Fibroblast of lung (primary cell): ENCODE measurements at regions not wholly inside any gene's neighbourhood (a gene's known extent, or its start where the extent isn't known, plus 50 kb on each side); places are given as distances from the start of the nearest gene placed in this dataset.

Experiments used
- DNase-seq, 2 donors: peaks; one replicate each; pipeline versions ENCODE4 v3.0.0 to v3.0.0-alpha.2; 2010; ENCODE audit warnings: low read depth in 2 of 2
- H2AFZ ChIP-seq: 2 replicates; pipeline ENCODE4 v1.5.1; 2012; ENCODE audit warnings: low read length, control low read depth, inconsistent platforms
- H3K27ac ChIP-seq: 2 replicates; pipeline ENCODE4 v1.5.1; 2011; ENCODE audit warnings: low read length, control low read depth; ENCODE audit not compliant: insufficient read depth
- H3K27me3 ChIP-seq: 2 replicates; pipeline ENCODE4 v1.5.1; 2011; ENCODE audit warnings: mild to moderate bottlenecking, low read length; ENCODE audit not compliant: control insufficient read depth, insufficient read depth
- H3K36me3 ChIP-seq: 2 replicates; pipeline ENCODE4 v1.5.1; 2011; ENCODE audit warnings: low read length; ENCODE audit not compliant: control insufficient read depth, insufficient read depth
- H3K4me1 ChIP-seq: 2 replicates; pipeline ENCODE4 v1.5.1; 2011; ENCODE audit warnings: low read length; ENCODE audit not compliant: control insufficient read depth, insufficient read depth; ENCODE audit errors: extremely low read depth
- H3K4me2 ChIP-seq: 2 replicates; pipeline ENCODE4 v1.5.1; 2011; ENCODE audit warnings: low read length, control low read depth; ENCODE audit not compliant: insufficient read depth; ENCODE audit errors: extremely low read depth
- H3K4me3 ChIP-seq, 4 experiments: fragments of 200-600 bp in 1 of 4; sonication (generic) in 1 of 4; replicated peaks in 1 of 4; 2 replicates each; pipeline ENCODE4 v1.5.1; 2011 to 2016; ENCODE audit warnings: low read length in 4 of 4, low read depth in 3 of 4, mild to moderate bottlenecking in 3 of 4, control low read depth in 2 of 4, inconsistent platforms in 1 of 4, mixed read lengths in 1 of 4; ENCODE audit not compliant: insufficient read depth in 1 of 4; ENCODE audit errors: control extremely low read depth in 1 of 4
- H3K79me2 ChIP-seq: 2 replicates; pipeline ENCODE4 v1.5.1; 2012; ENCODE audit warnings: mild to moderate bottlenecking, low read length, inconsistent platforms; ENCODE audit not compliant: control insufficient read depth, insufficient read depth
- H3K9ac ChIP-seq: 2 replicates; pipeline ENCODE4 v1.5.1; 2011; ENCODE audit warnings: mild to moderate bottlenecking, low read length, control low read depth; ENCODE audit not compliant: insufficient read depth
- H3K9me3 ChIP-seq: 2 replicates; pipeline ENCODE4 v1.5.1; 2012; ENCODE audit warnings: low read depth, low read length; ENCODE audit not compliant: control insufficient read depth, insufficient read depth
- H4K20me1 ChIP-seq: 2 replicates; pipeline ENCODE4 v1.5.1; 2011; ENCODE audit warnings: low read length; ENCODE audit not compliant: control insufficient read depth, insufficient read depth; ENCODE audit errors: extremely low read depth
- CTCF ChIP-seq, 2 donors: IDR thresholded peaks in 1 of 2; conservative IDR thresholded peaks in 1 of 2; 1 replicate in 1 of 2; 2 replicates in 1 of 2; pipeline ENCODE4 v1.5.1; 2011 to 2012; ENCODE audit warnings: low read length in 2 of 2, control low read depth in 1 of 2, inconsistent platforms in 1 of 2, low read depth in 1 of 2, mild to moderate bottlenecking in 1 of 2

GRCh38 chr3:182741214-182741613 is 52.1 kb upstream of the ATP11B start:
- H3K27ac ChIP-seq, result no peak overlapping the region
- TF ChIP-seq CTCF (conservative IDR thresholded peaks at IDR 0.05 in 1 of 2, IDR thresholded peaks at IDR 0.05 in 1 of 2; ENCODE audit: low read depth in 1 of 2, low read length in 2 of 2), result no peak
- no peaks in the 10 kb centered on the region for H3K36me3 ChIP-seq
- no peak for DNase-seq
- no peaks in the 10 kb centered on the region for H3K4me1 ChIP-seq
- no peaks in the 10 kb centered on the region for H3K79me2 ChIP-seq
- H3K4me2 ChIP-seq, result no peak overlapping the region
- H3K9me3 ChIP-seq, result no peaks in the 10 kb centered on the region
- no peak overlapping the region for H2AFZ ChIP-seq
- H3K4me3 ChIP-seq, result no peak overlapping the region
- H4K20me1 ChIP-seq, result no peaks in the 10 kb centered on the region
- peaks cover 2% of the 10 kb centered on the region for H3K27me3 ChIP-seq
- no peak overlapping the region for H3K9ac ChIP-seq
